ENCODE measurements at regions not wholly inside any gene's neighbourhood (a gene's known extent, or its start where the extent isn't known, plus 50 kb on each side); places are given as distances from the start of the nearest gene placed in this dataset.

- TF ChIP-seq CTCF (conservative IDR thresholded peaks at IDR 0.05; ENCODE audit: control insufficient read depth, insufficient read depth, low read depth, low read length), result no peak
- peak; percentile 4 for DNase-seq (ENCODE audit: low read depth)
- H3K4me3 ChIP-seq (ENCODE audit: control insufficient read depth, low read depth, low read length), result no peak overlapping the region
Observed at GRCh38 chr19:31718032-31718431, 368.8 kb upstream of the TSHZ3 start.

- H3K4me3 ChIP-seq (ENCODE audit: control insufficient read depth, low read depth, low read length), result no peak overlapping the region
- no peak for DNase-seq (ENCODE audit: low read depth)
- TF ChIP-seq CTCF (conservative IDR thresholded peaks at IDR 0.05; ENCODE audit: control insufficient read depth, insufficient read depth, low read depth, low read length), result no peak
Observed at GRCh38 chr19:31718898-31719297, 369.7 kb upstream of the TSHZ3 start.

GRCh38 chr19:31723101-31723500 is 373.9 kb upstream of the TSHZ3 start:
- H3K4me3 ChIP-seq (ENCODE audit: control insufficient read depth, low read depth, low read length), result no peak overlapping the region
- DNase-seq (ENCODE audit: low read depth), result peak; percentile 4
- TF ChIP-seq CTCF (conservative IDR thresholded peaks at IDR 0.05; ENCODE audit: control insufficient read depth, insufficient read depth, low read depth, low read length), result no peak

GRCh38 chr19:31725051-31725450 is 375.8 kb upstream of the TSHZ3 start:
- no peak for TF ChIP-seq CTCF (conservative IDR thresholded peaks at IDR 0.05; ENCODE audit: control insufficient read depth, insufficient read depth, low read depth, low read length)
- no peak for DNase-seq (ENCODE audit: low read depth)
- no peak overlapping the region for H3K4me3 ChIP-seq (ENCODE audit: control insufficient read depth, low read depth, low read length)

GRCh38 chr19:31727536-31727935 is 378.3 kb upstream of the TSHZ3 start:
- no peak overlapping the region for H3K4me3 ChIP-seq (ENCODE audit: control insufficient read depth, low read depth, low read length)
- TF ChIP-seq CTCF (conservative IDR thresholded peaks at IDR 0.05; ENCODE audit: control insufficient read depth, insufficient read depth, low read depth, low read length), result no peak
- no peak for DNase-seq (ENCODE audit: low read depth)

GRCh38 chr19:31730270-31730669 is 381.0 kb upstream of the TSHZ3 start:
- no peak for DNase-seq (ENCODE audit: low read depth)
- H3K4me3 ChIP-seq (ENCODE audit: control insufficient read depth, low read depth, low read length), result no peak overlapping the region
- TF ChIP-seq CTCF (conservative IDR thresholded peaks at IDR 0.05; ENCODE audit: control insufficient read depth, insufficient read depth, low read depth, low read length), result no peak

DNA sequence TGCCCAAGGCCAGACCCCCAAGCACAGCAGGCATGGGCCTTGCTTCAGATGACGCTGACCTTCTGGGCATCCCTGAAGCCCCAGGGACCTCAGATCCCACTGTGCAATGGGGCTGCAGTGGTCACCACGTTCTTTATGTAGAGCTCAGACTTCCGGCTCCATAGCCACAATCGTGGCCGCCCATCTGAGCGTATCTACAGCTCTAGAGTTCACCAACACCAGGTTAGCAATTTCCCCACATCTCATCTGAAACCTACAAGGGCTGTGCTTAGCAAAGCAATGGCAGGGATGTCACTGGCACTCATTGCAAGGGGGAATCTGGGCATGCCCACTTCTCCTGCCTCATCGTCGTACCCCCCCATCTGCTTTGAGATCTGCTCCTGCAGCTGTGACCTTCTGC is 384.4 kb upstream of the TSHZ3 start:
- no peak overlapping the region for H3K4me3 ChIP-seq (ENCODE audit: control insufficient read depth, low read depth, low read length)
- no peak for TF ChIP-seq CTCF (conservative IDR thresholded peaks at IDR 0.05; ENCODE audit: control insufficient read depth, insufficient read depth, low read depth, low read length)
- DNase-seq (ENCODE audit: low read depth), result no peak

Measured in fibroblast of mammary gland (primary cell).